EL (cell line): ENCODE measurements at regions not wholly inside any gene's neighbourhood (a gene's known extent, or its start where the extent isn't known, plus 50 kb on each side); places are given as distances from the start of the nearest gene placed in this dataset.
"Not testable (repeated sequence)": the region's sequence is repeated elsewhere in the genome, so short reads cannot be mapped to it uniquely, and the experiment has no call there.

Experiments
- DNase-seq: peaks from one replicate; pipeline ENCODE4 v3.0.0-alpha.2; 2016

GRCh38 chr1:197850918-197851317, 51.5 kb upstream of the C1orf53 start:
- no peak for DNase-seq

- DNase-seq = no peak
These were observed 52.4 kb upstream of the C1orf53 start for GRCh38 chr1:197850042-197850441.

- no peak for DNase-seq
These were observed 54.1 kb upstream of the C1orf53 start for GRCh38 chr1:197848350-197848749.

- no peak for DNase-seq
These were observed 56.5 kb upstream of the C1orf53 start for GRCh38 chr1:197845886-197846285.

GRCh38 chr1:197844651-197845050, 57.8 kb upstream of the C1orf53 start:
- DNase-seq = no peak

- DNase-seq = no peak
These were observed 59.0 kb upstream of the C1orf53 start for GRCh38 chr1:197843401-197843800.

- DNase-seq = no peak
These were observed 59.8 kb upstream of the C1orf53 start for GRCh38 chr1:197842646-197843045.

GRCh38 chr1:197841883-197842553, 60.4 kb upstream of the C1orf53 start:
- peak; percentile 25 for DNase-seq

GRCh38 chr1:197841158-197841557, 61.3 kb upstream of the C1orf53 start:
- DNase-seq = no peak

- DNase-seq = not testable (repeated sequence)
These were observed 62.6 kb upstream of the C1orf53 start for GRCh38 chr1:197839786-197840185.

- peak; percentile 84 for DNase-seq
These were observed 63.6 kb upstream of the DENND1B start for GRCh38 chr1:197838836-197839235.

GRCh38 chr1:197837911-197838310, 62.6 kb upstream of the DENND1B start:
- DNase-seq = peak; percentile 7

- DNase-seq = not testable (repeated sequence)
These were observed 61.1 kb upstream of the DENND1B start for GRCh38 chr1:197836356-197836755.

GRCh38 chr1:197829011-197829410, 53.7 kb upstream of the DENND1B start:
- DNase-seq = not testable (repeated sequence)

GRCh38 chr1:197825541-197825940, 50.3 kb upstream of the DENND1B start:
- DNase-seq = no peak
